HCT116 (cell line): ENCODE measurements at regions not wholly inside any gene's neighbourhood (a gene's known extent, or its start where the extent isn't known, plus 50 kb on each side); places are given as distances from the start of the nearest gene placed in this dataset.

Experiments used
- CTCF ChIP-seq, 3 experiments: fragments of 200-600 bp in 1 of 3; sonication (generic) in 1 of 3; IDR thresholded peaks in 2 of 3; conservative IDR thresholded peaks in 1 of 3; 2 replicates each; pipeline ENCODE4 v1.5.1; 2012 to 2017; ENCODE audit warnings: low read depth in 2 of 3, low read length in 2 of 3, antibody characterized with exemption in 1 of 3, borderline replicate concordance in 1 of 3, control low read depth in 1 of 3, mild to moderate bottlenecking in 1 of 3, mixed read lengths in 1 of 3, mixed run types in 1 of 3, moderate library complexity in 1 of 3; ENCODE audit not compliant: insufficient read depth in 1 of 3
- EZH2phosphoT487 ChIP-seq: fragments of 200-600 bp; IDR thresholded peaks from 2 replicates; pipeline ENCODE4 v1.6.1; 2018; ENCODE audit warnings: antibody characterized with exemption, borderline replicate concordance
- MAX ChIP-seq: IDR thresholded peaks from 2 replicates; pipeline ENCODE4 v1.6.1; 2012

- TF ChIP-seq MAX, result no peak
- TF ChIP-seq CTCF (IDR thresholded peaks at IDR 0.05 in 2 of 3, conservative IDR thresholded peaks at IDR 0.05 in 1 of 3; ENCODE audit: borderline replicate concordance in 1 of 3, insufficient read depth in 1 of 3, low read depth in 2 of 3, low read length in 2 of 3), result no peak
- TF ChIP-seq EZH2phosphoT487, result no peak
Measured at GRCh38 chr2:18856765-18857164, 267.4 kb upstream of the NT5C1B start.
